Neural progenitor cell (in vitro differentiated cells): ENCODE measurements at regions not wholly inside any gene's neighbourhood (a gene's known extent, or its start where the extent isn't known, plus 50 kb on each side); places are given as distances from the start of the nearest gene placed in this dataset.

Experiments
- DNase-seq: peaks from one replicate; pipeline ENCODE4 v3.0.0-alpha.2; 2016; ENCODE audit warnings: low spot score
- H2AFZ ChIP-seq: fragments of 200-600 bp; sonication (generic); replicated peaks from 2 replicates; pipeline ENCODE4 v1.6.1; 2016; ENCODE audit warnings: antibody characterized with exemption
- H3F3A ChIP-seq: fragments of 200-600 bp; sonication (generic); 2 replicates; pipeline ENCODE4 v1.6.1; 2016; ENCODE audit warnings: antibody characterized with exemption, low read depth
- H3K27ac ChIP-seq: fragments of 200-600 bp; sonication (generic); 2 replicates; pipeline ENCODE4 v1.5.1; 2016; ENCODE audit warnings: mild to moderate bottlenecking
- H3K27me3 ChIP-seq: fragments of 200-600 bp; sonication (generic); 2 replicates; pipeline ENCODE4 v1.6.1; 2016; ENCODE audit warnings: mild to moderate bottlenecking, moderate library complexity
- H3K36me3 ChIP-seq: fragments of 200-600 bp; sonication (generic); 2 replicates; pipeline ENCODE4 v1.5.1; 2016
- H3K4me1 ChIP-seq: fragments of 200-600 bp; sonication (generic); 2 replicates; pipeline ENCODE4 v1.6.1; 2016; ENCODE audit warnings: mixed run types
- H3K4me2 ChIP-seq: fragments of 200-600 bp; sonication (generic); 2 replicates; pipeline ENCODE4 v1.6.1; 2016
- H3K4me3 ChIP-seq: fragments of 200-600 bp; sonication (generic); 2 replicates; pipeline ENCODE4 v1.5.1; 2016
- H3K79me2 ChIP-seq: fragments of 200-600 bp; sonication (generic); 2 replicates; pipeline ENCODE4 v1.6.1; 2016; ENCODE audit warnings: low read depth
- H3K9ac ChIP-seq: fragments of 200-600 bp; sonication (generic); 2 replicates; pipeline ENCODE4 v1.6.1; 2016
- H3K9me3 ChIP-seq: fragments of 200-600 bp; sonication (generic); 2 replicates; pipeline ENCODE4 v1.5.1; 2016; ENCODE audit warnings: low read depth
- H4K20me1 ChIP-seq: fragments of 200-600 bp; sonication (generic); 2 replicates; pipeline ENCODE4 v1.6.1; 2016; ENCODE audit warnings: low read depth
- H3K27ac Mint-ChIP-seq: 3 replicates; pipeline ENCODE4 v1.8.0; 2021; ENCODE audit warnings: mixed read lengths
- H3K27me3 Mint-ChIP-seq: 2 replicates; pipeline ENCODE4 v1.8.0; 2022; ENCODE audit warnings: low read depth, mild to moderate bottlenecking, inconsistent platforms, moderate library complexity, mixed read lengths; ENCODE audit not compliant: insufficient read depth
- H3K36me3 Mint-ChIP-seq: 3 replicates; pipeline ENCODE4 v1.8.0; 2021; ENCODE audit warnings: mixed read lengths
- H3K4me1 Mint-ChIP-seq: 3 replicates; pipeline ENCODE4 v1.8.0; 2021; ENCODE audit warnings: mixed read lengths
- H3K4me3 Mint-ChIP-seq: 3 replicates; pipeline ENCODE4 v1.8.0; 2021; ENCODE audit warnings: mild to moderate bottlenecking, moderate library complexity, mixed read lengths
- H3K9me3 Mint-ChIP-seq: 3 replicates; pipeline ENCODE4 v1.8.0; 2020; ENCODE audit warnings: mixed read lengths
- CTCF ChIP-seq: fragments of 200-600 bp; sonication (generic); IDR thresholded peaks from 2 replicates; pipeline ENCODE4 v1.5.1; 2017; ENCODE audit warnings: antibody characterized with exemption, mild to moderate bottlenecking
- EZH2 ChIP-seq: fragments of 200-600 bp; sonication (generic); IDR thresholded peaks from 2 replicates; pipeline ENCODE4 v1.6.1; 2017; ENCODE audit warnings: antibody characterized with exemption, mild to moderate bottlenecking, moderate library complexity
- EZH2phosphoT487 ChIP-seq: fragments of 200-600 bp; sonication (generic); IDR thresholded peaks from 2 replicates; pipeline ENCODE4 v1.6.1; 2017; ENCODE audit warnings: antibody characterized with exemption

GRCh38 chr2:146048141-146048540 lies 1528.2 kb upstream of the ZEB2 start:
- no peaks in the 10 kb centered on the region for H3K4me1 Mint-ChIP-seq
- no peaks in the 10 kb centered on the region for H3K27me3 Mint-ChIP-seq
- H3K4me3 Mint-ChIP-seq, result no peak overlapping the region
- no peaks in the 10 kb centered on the region for H3K36me3 ChIP-seq
- H3F3A ChIP-seq, result no peaks in the 10 kb centered on the region
- no peaks in the 10 kb centered on the region for H3K36me3 Mint-ChIP-seq
- H4K20me1 ChIP-seq, result no peaks in the 10 kb centered on the region
- H3K9me3 Mint-ChIP-seq, result no peaks in the 10 kb centered on the region
- H3K9me3 ChIP-seq, result no peaks in the 10 kb centered on the region
- no peak overlapping the region for H3K9ac ChIP-seq
- no peaks in the 10 kb centered on the region for H3K27me3 ChIP-seq
- DNase-seq, result no peak
- H3K4me3 ChIP-seq, result no peak overlapping the region
- H3K79me2 ChIP-seq, result no peaks in the 10 kb centered on the region
- H2AFZ ChIP-seq, result no peak overlapping the region
- H3K4me2 ChIP-seq, result no peak overlapping the region
- TF ChIP-seq EZH2 (no peak), EZH2phosphoT487 (no peak), CTCF (no peak)
- no peak overlapping the region for H3K27ac Mint-ChIP-seq
- H3K27ac ChIP-seq, result no peak overlapping the region
- no peaks in the 10 kb centered on the region for H3K4me1 ChIP-seq

GRCh38 chr2:146041274-146041910 lies 1521.5 kb upstream of the ZEB2 start:
- no peak overlapping the region for H3K9ac ChIP-seq
- no peaks in the 10 kb centered on the region for H4K20me1 ChIP-seq
- H3K27me3 ChIP-seq, result no peaks in the 10 kb centered on the region
- Mint-ChIP-seq H3K27me3 (no peaks in the 10 kb centered on the region), H3K27ac (no peak overlapping the region), H3K9me3 (no peaks in the 10 kb centered on the region), H3K36me3 (no peaks in the 10 kb centered on the region), H3K4me3 (no peak overlapping the region), H3K4me1 (peaks cover 18% of the 10 kb centered on the region)
- TF ChIP-seq EZH2phosphoT487 (no peak), EZH2 (no peak), CTCF (no peak)
- H3F3A ChIP-seq, result peaks cover 4% of the 10 kb centered on the region
- H3K27ac ChIP-seq, result peak overlapping the region; percentile 46
- no peaks in the 10 kb centered on the region for H3K79me2 ChIP-seq
- peak overlapping the region; percentile 78 for H2AFZ ChIP-seq
- no peaks in the 10 kb centered on the region for H3K36me3 ChIP-seq
- H3K9me3 ChIP-seq, result no peaks in the 10 kb centered on the region
- DNase-seq, result peak; percentile 13
- H3K4me2 ChIP-seq, result peak overlapping the region; percentile 48
- H3K4me3 ChIP-seq, result no peak overlapping the region
- peaks cover 22% of the 10 kb centered on the region for H3K4me1 ChIP-seq

- Histone ChIP-seq H3K4me2 (no peak overlapping the region), H3F3A (peaks cover 4% of the 10 kb centered on the region), H3K27me3 (no peaks in the 10 kb centered on the region), H4K20me1 (no peaks in the 10 kb centered on the region), H3K27ac (no peak overlapping the region), H3K9me3 (no peaks in the 10 kb centered on the region), H2AFZ (no peak overlapping the region), H3K4me1 (peaks cover 22% of the 10 kb centered on the region), H3K79me2 (no peaks in the 10 kb centered on the region), H3K4me3 (no peak overlapping the region), H3K9ac (no peak overlapping the region), H3K36me3 (no peaks in the 10 kb centered on the region)
- no peaks in the 10 kb centered on the region for H3K9me3 Mint-ChIP-seq
- no peaks in the 10 kb centered on the region for H3K36me3 Mint-ChIP-seq
- DNase-seq, result no peak
- no peak for TF ChIP-seq EZH2
- TF ChIP-seq CTCF, result no peak
- no peak for TF ChIP-seq EZH2phosphoT487
- peaks cover 18% of the 10 kb centered on the region for H3K4me1 Mint-ChIP-seq
- H3K27ac Mint-ChIP-seq, result no peak overlapping the region
- no peaks in the 10 kb centered on the region for H3K27me3 Mint-ChIP-seq
- H3K4me3 Mint-ChIP-seq, result no peak overlapping the region
Measured at GRCh38 chr2:146040051-146040450, 1520.1 kb upstream of the ZEB2 start.
